Keratinocyte (primary cell): ENCODE measurements at regions not wholly inside any gene's neighbourhood (a gene's known extent, or its start where the extent isn't known, plus 50 kb on each side); places are given as distances from the start of the nearest gene placed in this dataset.

ENCODE experiments used
- DNase-seq: peaks from one replicate; pipeline ENCODE4 v3.0.0-alpha.2; 2011; ENCODE audit warnings: low read depth, missing footprints, low spot score
- FAIRE-seq: peaks from 2 replicates; lab custom pipeline; 2011; peaks lifted over from hg19 to GRCh38; lab: Jason Lieb, UNC
- H2AFZ ChIP-seq: 2 replicates; pipeline ENCODE4 v1.6.0; 2012; ENCODE audit warnings: low read length, control low read depth, inconsistent platforms; ENCODE audit not compliant: control insufficient read depth
- H3K27ac ChIP-seq: 2 replicates; pipeline ENCODE4 v1.5.1; 2011; ENCODE audit warnings: low read length; ENCODE audit not compliant: control insufficient read depth, insufficient read depth
- H3K27me3 ChIP-seq: 3 replicates; pipeline ENCODE4 v1.6.0; 2011; ENCODE audit warnings: low read length; ENCODE audit not compliant: control insufficient read depth, insufficient read depth; ENCODE audit errors: extremely low read depth
- H3K36me3 ChIP-seq, 2 experiments: 2 replicates in 1 of 2; 3 replicates in 1 of 2; pipeline ENCODE4 v1.5.1; 2011; ENCODE audit warnings: low read length in 2 of 2, mild to moderate bottlenecking in 1 of 2; ENCODE audit not compliant: control insufficient read depth in 2 of 2, insufficient read depth in 2 of 2; ENCODE audit errors: extremely low read depth in 1 of 2
- H3K4me1 ChIP-seq: 3 replicates; pipeline ENCODE4 v1.5.1; 2011; ENCODE audit warnings: low read length; ENCODE audit not compliant: control insufficient read depth, insufficient read depth; ENCODE audit errors: extremely low read depth
- H3K4me2 ChIP-seq: 3 replicates; pipeline ENCODE4 v1.6.0; 2011; ENCODE audit warnings: low read depth, low read length; ENCODE audit not compliant: control insufficient read depth, insufficient read depth; ENCODE audit errors: extremely low read depth
- H3K4me3 ChIP-seq, 3 experiments: fragments of 200-600 bp in 1 of 3; sonication (generic) in 1 of 3; 2 replicates in 2 of 3; 3 replicates in 1 of 3; pipeline ENCODE4 v1.5.1; 2011 to 2016; ENCODE audit warnings: low read length in 3 of 3, mild to moderate bottlenecking in 3 of 3, control low read depth in 2 of 3, inconsistent platforms in 1 of 3, low read depth in 1 of 3, mixed read lengths in 1 of 3, mixed run types in 1 of 3, moderate library complexity in 1 of 3; ENCODE audit not compliant: control insufficient read depth in 2 of 3, insufficient read depth in 2 of 3; ENCODE audit errors: extremely low read depth in 1 of 3
- H3K79me2 ChIP-seq: 2 replicates; pipeline ENCODE4 v1.6.0; 2012; ENCODE audit warnings: low read length; ENCODE audit not compliant: control insufficient read depth, insufficient read depth
- H3K9ac ChIP-seq: 3 replicates; pipeline ENCODE4 v1.6.0; 2011; ENCODE audit warnings: low read length; ENCODE audit not compliant: control insufficient read depth, insufficient read depth; ENCODE audit errors: extremely low read depth
- H3K9me1 ChIP-seq: 3 replicates; pipeline ENCODE4 v1.6.0; 2011; ENCODE audit warnings: low read length; ENCODE audit not compliant: control insufficient read depth, insufficient read depth; ENCODE audit errors: extremely low read depth
- H3K9me3 ChIP-seq: 2 replicates; pipeline ENCODE4 v1.5.1; 2012; ENCODE audit warnings: low read depth, low read length; ENCODE audit not compliant: control insufficient read depth
- H4K20me1 ChIP-seq: 3 replicates; pipeline ENCODE4 v1.6.0; 2011; ENCODE audit warnings: low read length; ENCODE audit not compliant: control insufficient read depth, insufficient read depth; ENCODE audit errors: extremely low read depth
- EZH2 ChIP-seq: IDR thresholded peaks from one replicate; pipeline ENCODE4 v1.6.1; 2012; ENCODE audit warnings: inconsistent platforms, mild to moderate bottlenecking, low read length, moderate library complexity
- dilution Hi-C: fragments of 300-500 bp; cut with MboI; formaldehyde crosslinking; loops from one replicate; pipeline ENCODE4 v1.7.0; 2020; ENCODE audit warnings: low sequenced_read_pairs; ENCODE audit not compliant: extremely low pct_ligation_motif_present
- TF ChIP-seq, protein P1 (sequence below), 3 experiments: IDR thresholded peaks in 1 of 3; conservative IDR thresholded peaks in 1 of 3; optimal IDR thresholded peaks in 1 of 3; 2 replicates in 2 of 3; 3 replicates in 1 of 3; pipeline versions ENCODE3 to v1.5.1; 2011; ENCODE audit warnings: low read length in 3 of 3, mild to moderate bottlenecking in 3 of 3, moderate library complexity in 2 of 3, control low read depth in 1 of 3, inconsistent platforms in 1 of 3; ENCODE audit not compliant: insufficient read depth in 2 of 3; ENCODE audit errors: extremely low read depth in 1 of 3

DNA sequence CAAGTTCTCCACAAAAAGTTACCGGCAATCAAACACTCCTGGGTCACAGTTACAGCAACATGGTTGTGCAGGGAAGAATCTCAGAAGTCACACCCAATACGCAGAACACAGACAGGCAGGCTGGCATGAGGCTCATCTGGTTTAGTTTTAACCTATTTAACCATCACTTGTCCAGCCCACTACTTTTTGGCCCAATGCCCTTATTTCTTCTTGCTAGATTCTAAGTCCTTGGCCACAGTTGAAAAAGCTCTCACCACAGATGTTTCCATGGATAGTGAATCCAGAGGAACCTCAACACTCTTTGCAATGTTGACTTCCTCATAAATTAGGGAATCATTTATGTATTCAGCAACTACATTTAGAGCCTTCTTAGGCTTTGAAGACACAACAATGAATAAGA, 50.7 kb upstream of the FNDC3A start:
- Histone ChIP-seq H3K27me3 (peaks cover 3% of the 10 kb centered on the region), H3K4me2 (no peak overlapping the region), H3K9ac (no peak overlapping the region), H4K20me1 (no peaks in the 10 kb centered on the region), H3K9me3 (no peaks in the 10 kb centered on the region), H3K4me3 (no peak overlapping the region), H2AFZ (no peak overlapping the region), H3K4me1 (no peaks in the 10 kb centered on the region), H3K79me2 (no peaks in the 10 kb centered on the region), H3K27ac (no peak overlapping the region), H3K36me3 (no peaks in the 10 kb centered on the region), H3K9me1 (no peaks in the 10 kb centered on the region)
- dilution Hi-C loops = no loop called here
- FAIRE-seq (no peak), DNase-seq (no peak)
- TF ChIP-seq, protein P1, sequence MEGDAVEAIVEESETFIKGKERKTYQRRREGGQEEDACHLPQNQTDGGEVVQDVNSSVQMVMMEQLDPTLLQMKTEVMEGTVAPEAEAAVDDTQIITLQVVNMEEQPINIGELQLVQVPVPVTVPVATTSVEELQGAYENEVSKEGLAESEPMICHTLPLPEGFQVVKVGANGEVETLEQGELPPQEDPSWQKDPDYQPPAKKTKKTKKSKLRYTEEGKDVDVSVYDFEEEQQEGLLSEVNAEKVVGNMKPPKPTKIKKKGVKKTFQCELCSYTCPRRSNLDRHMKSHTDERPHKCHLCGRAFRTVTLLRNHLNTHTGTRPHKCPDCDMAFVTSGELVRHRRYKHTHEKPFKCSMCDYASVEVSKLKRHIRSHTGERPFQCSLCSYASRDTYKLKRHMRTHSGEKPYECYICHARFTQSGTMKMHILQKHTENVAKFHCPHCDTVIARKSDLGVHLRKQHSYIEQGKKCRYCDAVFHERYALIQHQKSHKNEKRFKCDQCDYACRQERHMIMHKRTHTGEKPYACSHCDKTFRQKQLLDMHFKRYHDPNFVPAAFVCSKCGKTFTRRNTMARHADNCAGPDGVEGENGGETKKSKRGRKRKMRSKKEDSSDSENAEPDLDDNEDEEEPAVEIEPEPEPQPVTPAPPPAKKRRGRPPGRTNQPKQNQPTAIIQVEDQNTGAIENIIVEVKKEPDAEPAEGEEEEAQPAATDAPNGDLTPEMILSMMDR (optimal IDR thresholded peaks at IDR 0.05 in 1 of 3, IDR thresholded peaks at IDR 0.05 in 1 of 3, conservative IDR thresholded peaks at IDR 0.05 in 1 of 3; ENCODE audit: extremely low read depth in 1 of 3, insufficient read depth in 2 of 3, low read length in 3 of 3) = no peak
- TF ChIP-seq EZH2 = no peak
